HK-2 (cell line): ENCODE measurements at regions not wholly inside any gene's neighbourhood (a gene's known extent, or its start where the extent isn't known, plus 50 kb on each side); places are given as distances from the start of the nearest gene placed in this dataset.
"Not testable (repeated sequence)": the region's sequence is repeated elsewhere in the genome, so short reads cannot be mapped to it uniquely, and the experiment has no call there.

Source experiments
- DNase-seq: peaks from one replicate; pipeline ENCODE4 v3.0.0-alpha.2; 2018; ENCODE audit not compliant: unreplicated experiment

- DNase-seq: no peak
Measured at GRCh38 chr10:84935772-84936171, 607.4 kb downstream of the CCSER2 start.

GRCh38 chr10:84938117-84938905, 609.9 kb downstream of the CCSER2 start:
- DNase-seq: no peak

- DNase-seq: no peak
Measured at GRCh38 chr10:84943541-84943940, 615.2 kb downstream of the CCSER2 start.

- DNase-seq: no peak
Measured at GRCh38 chr10:84944187-84944586, 615.8 kb downstream of the CCSER2 start.

GRCh38 chr10:84945791-84946190, 617.4 kb downstream of the CCSER2 start:
- no peak for DNase-seq

GRCh38 chr10:84946904-84947303, 618.5 kb downstream of the CCSER2 start:
- no peak for DNase-seq

- no peak for DNase-seq
Measured at GRCh38 chr10:84948644-84949043, 620.3 kb downstream of the CCSER2 start.

- DNase-seq: no peak
Measured at GRCh38 chr10:84951616-84952015, 623.2 kb downstream of the CCSER2 start.

- DNase-seq: no peak
Measured at GRCh38 chr10:84957427-84957826, 629.0 kb downstream of the CCSER2 start.

- no peak for DNase-seq
Measured at GRCh38 chr10:84965468-84965867, 637.1 kb downstream of the CCSER2 start.

- DNase-seq: no peak
Measured at GRCh38 chr10:84966708-84967441, 638.5 kb downstream of the CCSER2 start.

GRCh38 chr10:84969297-84969696, 640.9 kb downstream of the CCSER2 start:
- DNase-seq: not testable (repeated sequence)

- DNase-seq: no peak
Measured at GRCh38 chr10:84987039-84987438, 658.6 kb downstream of the CCSER2 start.

- no peak for DNase-seq
Measured at GRCh38 chr10:84988011-84988410, 659.6 kb downstream of the CCSER2 start.

GRCh38 chr10:84990713-84991112, 662.3 kb downstream of the CCSER2 start:
- DNase-seq: no peak

GRCh38 chr10:84991301-84991700, 662.9 kb downstream of the CCSER2 start:
- DNase-seq: no peak

GRCh38 chr10:84993251-84994035, 665.1 kb downstream of the CCSER2 start:
- DNase-seq: no peak

GRCh38 chr10:84994722-84995121, 666.3 kb downstream of the CCSER2 start:
- no peak for DNase-seq

- no peak for DNase-seq
Measured at GRCh38 chr10:84996580-84996979, 668.2 kb downstream of the CCSER2 start.

- no peak for DNase-seq
Measured at GRCh38 chr10:84997870-84998269, 669.5 kb downstream of the CCSER2 start.

- no peak for DNase-seq
Measured at GRCh38 chr10:84999929-85000328, 671.5 kb downstream of the CCSER2 start.

- no peak for DNase-seq
Measured at GRCh38 chr10:85003083-85003482, 674.7 kb downstream of the CCSER2 start.
